NCI-H2107 treated with DMSO at 0.1 percent for 48 hours (cell line): ENCODE measurements at regions not wholly inside any gene's neighbourhood (a gene's known extent, or its start where the extent isn't known, plus 50 kb on each side); places are given as distances from the start of the nearest gene placed in this dataset.
"Not testable (repeated sequence)": the region's sequence is repeated elsewhere in the genome, so short reads cannot be mapped to it uniquely, and the experiment has no call there.

ENCODE experiments used
- DNase-seq: peaks from one replicate; lab custom pipeline; 2025; ENCODE audit not compliant: unreplicated experiment; lab: John Stamatoyannopoulos, UW

DNA sequence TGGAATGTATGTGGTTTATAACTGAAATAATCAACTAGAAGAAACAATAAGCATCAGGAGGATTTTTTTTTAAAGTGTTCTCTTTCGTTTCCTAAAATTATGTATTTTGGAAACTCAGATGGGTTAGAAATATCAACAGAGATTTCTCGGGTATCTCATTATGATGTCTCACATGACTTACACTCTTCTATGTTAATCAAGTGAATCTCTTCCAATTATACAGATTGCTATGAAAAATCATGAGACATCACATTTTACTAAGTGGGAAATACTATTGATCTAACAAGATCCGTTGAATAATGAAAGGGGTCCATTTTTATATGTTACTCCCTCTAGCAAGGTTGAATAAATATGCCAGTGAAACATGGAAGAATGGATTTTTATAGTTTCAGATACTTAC, 54.7 kb upstream of the NRIP1 start:
- DNase-seq = no peak

DNA sequence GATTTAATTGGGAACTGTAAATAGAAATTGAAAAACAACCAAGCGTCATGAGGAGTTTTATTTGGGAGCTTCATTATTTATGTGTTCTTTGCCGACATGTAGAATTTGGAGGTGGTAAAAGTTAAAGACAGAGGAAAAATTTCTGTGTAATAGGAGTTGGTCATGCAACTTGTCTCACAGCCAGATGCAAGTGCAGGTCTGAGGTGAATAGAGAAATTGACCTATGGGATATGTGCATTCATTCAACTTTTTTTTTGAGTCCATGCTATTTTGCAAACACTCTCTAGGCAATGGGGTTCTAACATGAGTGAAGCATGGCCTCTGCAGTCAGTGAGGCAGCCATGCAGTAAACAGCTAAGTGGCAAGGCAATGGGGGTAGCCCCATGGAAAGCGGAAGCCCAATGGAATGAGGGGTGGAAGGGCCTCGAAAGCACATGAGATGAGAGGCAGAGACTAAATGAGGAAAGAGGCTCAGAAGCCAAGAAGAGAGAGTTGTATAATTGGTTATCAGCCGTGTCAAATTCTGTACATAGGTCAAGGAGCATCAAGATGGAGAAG, 56.4 kb upstream of the NRIP1 start:
- no peak for DNase-seq

DNA sequence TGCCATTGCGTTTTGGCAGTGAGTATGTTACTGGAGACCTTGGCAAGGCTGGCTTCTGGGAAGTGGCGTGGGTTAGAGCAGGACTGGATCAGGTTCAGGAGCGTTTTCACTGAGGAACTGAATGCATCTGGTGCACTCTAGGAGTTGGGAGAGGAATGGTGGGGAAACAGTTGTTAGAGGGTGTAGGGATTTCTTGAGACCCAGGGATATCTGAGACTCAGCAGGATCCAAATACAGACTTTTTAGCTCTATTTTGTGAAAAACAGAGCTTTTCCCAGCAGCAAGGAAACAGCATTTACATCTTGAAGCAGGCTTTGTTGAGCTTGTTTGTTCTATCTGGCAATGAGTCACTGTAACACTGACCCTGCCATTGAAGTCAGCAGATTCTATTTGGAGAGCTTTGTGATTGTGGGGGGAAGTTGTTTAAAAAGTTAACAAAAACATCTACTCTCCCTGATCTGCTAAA, 56.9 kb upstream of the NRIP1 start:
- no peak for DNase-seq

DNA sequence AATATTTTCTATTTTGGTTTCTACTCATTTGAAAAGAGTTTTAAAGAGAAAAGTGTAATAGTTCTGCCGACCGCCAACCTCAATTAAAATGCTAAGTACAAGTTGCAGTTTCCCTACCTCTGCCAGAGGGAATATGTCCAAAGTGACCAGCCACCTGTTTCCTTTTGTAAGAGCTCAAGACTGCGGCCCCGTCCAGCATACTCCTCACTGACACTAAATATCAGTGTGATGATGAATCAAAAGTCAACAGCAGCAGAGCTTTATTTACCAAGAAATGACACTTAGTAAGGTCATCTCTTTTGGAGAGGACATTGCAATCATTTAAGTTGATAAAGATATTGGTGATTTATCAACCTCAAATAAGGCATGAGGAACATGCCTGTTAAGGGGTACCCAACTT, 57.4 kb upstream of the NRIP1 start:
- DNase-seq = no peak

DNA sequence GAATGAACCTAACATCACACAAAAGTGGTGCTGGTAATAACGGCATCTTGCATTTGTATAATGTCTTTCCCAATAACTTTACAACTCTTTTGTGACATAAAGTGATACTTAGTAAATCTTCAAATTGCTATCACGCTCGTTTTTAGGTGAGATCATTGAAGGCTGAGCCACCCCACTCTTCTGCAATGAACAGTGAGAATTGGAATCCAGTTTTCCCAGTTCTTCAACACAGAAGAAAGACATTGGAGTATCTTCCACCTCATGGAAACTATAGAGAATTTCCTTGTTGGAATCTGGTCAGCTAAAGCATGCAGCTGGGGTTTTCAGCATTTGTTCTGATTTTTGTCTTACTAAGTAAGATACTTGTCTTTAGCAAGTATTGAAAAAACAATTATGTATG, 59.9 kb upstream of the NRIP1 start:
- no peak for DNase-seq

DNA sequence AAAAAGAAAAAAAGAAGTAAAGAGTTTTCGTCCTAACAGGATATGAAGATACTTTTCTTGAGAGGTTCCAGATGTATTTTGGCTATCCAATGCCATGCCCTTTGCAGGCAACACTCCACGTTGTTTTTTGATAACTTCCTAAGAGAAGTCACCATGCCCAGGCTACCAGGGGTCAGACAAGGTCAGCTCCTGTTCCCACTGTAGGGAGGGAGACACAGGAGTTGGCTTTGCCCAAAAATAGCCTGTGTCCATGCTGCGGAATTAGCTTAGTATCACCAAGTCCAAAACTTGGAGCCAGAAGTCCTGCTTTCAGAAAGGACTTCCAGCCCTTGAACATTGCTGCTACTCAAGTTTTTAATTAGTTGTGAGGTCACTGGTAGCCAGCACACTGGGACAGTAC, 62.1 kb upstream of the NRIP1 start:
- DNase-seq = no peak

DNA sequence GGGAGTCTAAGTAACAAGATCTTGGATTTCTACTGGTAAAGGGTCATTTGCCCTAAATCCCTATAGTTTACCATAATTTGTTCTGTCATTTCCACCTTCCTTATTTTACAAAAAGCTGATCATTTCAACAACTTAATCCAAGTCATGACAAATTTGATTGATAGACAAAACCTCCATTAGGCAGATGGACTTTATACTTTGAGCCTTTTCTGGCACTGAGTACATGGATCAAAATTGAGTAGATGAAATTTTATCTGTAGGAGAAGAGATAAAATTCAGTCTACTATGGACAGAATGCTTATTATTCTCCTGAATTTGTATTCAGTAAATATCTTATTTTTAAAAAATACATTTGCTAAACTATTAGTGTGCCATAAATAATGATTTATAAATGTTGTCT, 62.6 kb upstream of the NRIP1 start:
- DNase-seq = no peak

DNA sequence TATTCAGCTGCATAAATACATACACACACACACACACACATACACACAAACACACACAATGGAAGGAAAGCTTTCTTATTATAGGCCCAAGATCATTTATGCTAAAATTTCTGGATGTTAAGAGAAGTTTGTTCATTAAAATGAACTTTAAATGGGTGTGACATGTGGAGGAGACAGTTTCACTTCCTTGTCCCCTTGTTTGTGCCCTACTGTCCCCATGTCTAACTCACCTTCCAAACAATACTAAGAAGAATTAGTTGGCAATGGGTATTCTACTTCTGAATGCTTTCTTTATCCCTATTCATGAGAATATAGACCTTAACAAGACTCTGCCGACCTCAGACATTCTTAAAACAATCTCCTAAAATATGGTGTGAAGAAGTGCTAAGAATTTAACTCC, 63.5 kb upstream of the NRIP1 start:
- DNase-seq = no peak

DNA sequence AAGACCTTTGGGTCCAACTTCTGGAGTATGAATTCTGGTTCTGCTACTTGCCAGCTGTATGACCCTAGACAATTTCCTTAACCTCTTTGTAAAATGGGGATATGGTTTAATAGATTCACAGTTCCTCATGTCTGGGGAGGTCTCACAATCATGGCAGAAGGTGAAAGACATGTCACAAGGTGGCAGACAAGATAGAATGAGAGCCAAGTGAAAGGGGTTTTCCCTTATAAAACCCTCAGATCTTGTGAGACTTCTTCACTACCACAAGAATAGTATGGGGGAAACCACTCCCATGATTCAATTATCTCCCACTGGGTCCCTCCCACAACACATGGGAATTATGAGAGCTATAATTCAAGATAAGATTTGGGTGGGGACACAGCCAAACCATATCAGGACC, 63.9 kb upstream of the NRIP1 start:
- not testable (repeated sequence) for DNase-seq

DNA sequence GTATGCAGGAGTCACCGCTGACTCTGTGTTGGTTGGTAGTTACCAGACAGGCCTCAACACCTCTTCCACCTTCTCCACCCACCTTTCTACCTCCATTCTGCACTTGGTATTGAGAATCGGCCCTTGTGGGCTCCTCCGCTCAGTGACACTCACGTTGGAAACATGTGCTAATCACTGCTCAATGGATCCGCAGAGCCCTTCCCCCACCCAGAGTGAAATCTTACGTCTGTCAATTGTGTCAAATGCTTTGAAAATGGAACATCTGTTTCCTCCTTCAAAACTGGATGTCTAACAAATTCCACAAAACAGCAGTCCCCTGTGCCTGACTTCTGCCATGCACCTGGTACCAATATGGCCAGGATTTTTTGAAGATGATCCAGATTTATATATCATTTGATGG, 65.5 kb upstream of the NRIP1 start:
- DNase-seq = no peak

DNA sequence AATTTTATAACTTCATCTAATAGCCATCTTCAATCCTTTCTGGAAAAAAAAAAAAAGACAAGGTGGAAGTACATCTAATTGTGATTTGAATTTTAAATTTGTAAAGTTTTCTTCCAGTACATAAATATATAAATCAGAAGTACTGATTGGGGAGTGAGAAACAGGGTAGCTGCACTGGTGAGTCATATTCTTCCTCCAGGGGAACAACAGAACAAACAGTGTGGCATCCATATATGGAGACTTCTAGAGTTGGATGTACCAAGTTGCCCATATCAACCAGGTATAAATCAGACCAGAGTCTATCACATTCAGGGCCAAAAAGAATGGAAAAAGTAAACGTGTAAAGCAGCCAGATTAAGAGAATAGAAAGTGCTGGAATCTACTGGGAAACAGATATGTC, 66.0 kb upstream of the NRIP1 start:
- DNase-seq = no peak

DNA sequence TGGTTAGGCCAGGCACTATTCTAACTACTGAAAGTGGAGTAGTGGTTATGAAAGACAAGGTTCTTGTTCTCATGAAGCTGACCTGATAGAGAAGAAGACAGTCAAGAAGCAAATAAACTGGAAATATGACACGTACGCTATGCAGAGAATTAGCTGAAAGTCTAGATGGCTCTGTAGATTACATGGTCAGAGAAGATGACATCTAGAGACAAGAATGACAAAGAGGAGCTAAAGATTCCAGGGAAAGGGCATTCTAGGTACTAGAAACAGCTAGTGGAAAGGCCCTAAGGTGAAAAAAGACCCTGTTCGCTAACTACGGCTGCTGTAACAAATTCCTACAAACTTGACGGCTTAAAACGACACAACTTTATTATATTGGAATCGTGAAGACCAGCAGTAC, 68.0 kb upstream of the NRIP1 start:
- no peak for DNase-seq

DNA sequence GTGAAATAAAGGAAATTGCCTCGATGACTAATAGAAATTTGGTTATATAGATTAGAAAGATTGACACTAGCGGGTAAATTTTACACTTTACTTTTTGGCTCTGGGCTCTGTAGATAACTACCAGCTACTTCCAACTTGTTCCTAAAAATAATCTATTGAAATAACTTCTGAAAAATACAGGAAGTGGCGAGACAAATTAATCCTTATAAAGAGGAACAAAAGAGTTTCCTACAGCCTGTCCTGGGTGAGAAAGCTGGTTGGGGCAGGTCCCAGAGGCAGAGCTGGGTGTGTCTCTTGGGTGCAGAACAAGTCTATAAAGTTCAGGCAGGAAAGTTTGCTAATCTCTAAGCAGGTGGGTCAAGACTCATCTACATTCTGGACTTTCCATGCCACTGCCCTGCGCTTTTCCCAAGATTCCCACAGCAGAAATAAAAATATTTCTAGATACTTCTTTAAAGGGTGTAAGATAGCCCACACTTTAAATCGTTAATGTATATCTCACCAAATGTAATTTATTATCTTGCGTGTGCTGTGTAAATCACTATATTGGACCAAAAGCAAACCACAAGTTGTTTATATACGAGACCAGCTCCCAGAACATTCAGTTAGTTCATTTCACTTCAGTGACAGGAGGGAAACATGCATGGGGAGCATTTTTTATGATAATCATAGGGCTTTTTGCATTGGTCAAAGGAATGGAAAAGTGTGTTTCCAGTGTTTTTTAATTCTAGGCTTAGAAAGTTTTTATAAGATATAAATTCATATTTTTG, 70.1 kb upstream of the NRIP1 start:
- DNase-seq = no peak

DNA sequence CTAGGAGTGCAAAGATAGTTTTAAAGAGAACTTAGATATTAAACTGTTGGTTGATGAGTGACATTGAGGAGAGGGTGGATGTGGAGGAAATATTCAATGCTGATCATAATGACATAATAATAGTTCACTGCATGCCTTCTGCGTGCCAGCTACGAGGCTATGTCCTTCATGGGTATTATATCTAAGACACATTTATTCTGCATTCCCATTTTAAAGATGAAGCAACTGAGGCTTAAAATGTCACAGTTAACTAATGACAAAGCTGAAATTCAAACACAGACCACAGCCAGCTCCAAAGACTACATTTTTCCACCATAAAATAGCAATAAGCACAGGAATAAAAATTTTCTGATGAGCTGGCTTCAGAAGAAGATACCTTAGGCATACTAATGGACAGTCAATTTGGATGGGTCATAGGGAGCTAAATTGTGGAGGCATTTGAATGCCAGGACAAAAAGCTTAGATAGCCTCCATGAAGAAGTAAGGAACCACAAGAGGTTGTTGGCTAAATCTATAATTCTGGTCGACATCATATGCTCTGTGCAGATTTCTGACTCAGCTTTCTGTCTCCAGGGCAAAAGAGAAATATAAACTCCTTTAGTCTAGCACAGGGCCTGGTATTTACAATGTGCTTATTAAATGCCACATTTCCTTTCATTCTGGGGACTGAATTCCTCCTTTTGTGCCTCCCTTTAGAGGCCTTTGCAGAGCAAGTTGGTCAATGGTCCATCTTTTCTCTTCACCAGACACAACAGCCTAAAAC, 71.2 kb upstream of the NRIP1 start:
- DNase-seq = no peak

DNA sequence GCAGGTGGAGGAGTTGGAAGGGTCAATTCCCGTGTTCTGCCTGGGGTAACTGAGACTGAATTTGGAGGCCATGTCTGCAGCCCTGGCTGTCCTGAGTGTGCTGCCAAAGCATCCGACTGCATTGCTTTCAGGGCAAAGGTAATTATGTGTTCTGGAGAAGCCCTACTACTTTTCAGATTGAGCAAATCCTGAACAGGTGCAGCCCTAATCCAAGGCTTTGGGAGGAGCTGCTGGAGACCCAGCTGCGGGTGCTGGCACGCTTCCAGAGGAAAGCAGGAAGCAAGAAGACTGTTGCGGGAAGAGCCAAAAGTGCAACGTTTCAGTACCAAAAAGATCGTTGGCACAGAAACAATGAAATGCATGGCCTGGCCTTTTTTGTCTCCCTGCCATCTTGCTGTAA, 73.7 kb upstream of the NRIP1 start:
- no peak for DNase-seq

DNA sequence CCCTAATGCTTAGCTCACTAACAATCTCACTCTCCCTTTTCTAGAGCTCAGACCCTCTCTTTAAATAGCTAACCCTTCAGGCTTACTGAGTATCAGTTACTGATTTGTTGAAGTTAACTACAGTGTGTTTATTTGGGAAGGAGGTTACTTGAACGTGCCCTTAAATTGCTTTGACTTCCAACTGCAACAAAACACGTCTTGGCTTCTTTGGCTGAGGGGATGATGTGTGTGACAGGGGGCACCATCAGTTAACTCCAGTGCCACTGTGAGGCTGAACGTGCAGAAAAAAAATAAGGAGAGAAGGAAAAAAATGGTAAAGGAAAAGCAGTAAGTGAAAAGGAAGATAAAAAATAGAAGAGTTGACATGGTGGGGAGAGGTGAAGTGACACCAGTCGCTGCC, 75.1 kb upstream of the NRIP1 start:
- DNase-seq = no peak

DNA sequence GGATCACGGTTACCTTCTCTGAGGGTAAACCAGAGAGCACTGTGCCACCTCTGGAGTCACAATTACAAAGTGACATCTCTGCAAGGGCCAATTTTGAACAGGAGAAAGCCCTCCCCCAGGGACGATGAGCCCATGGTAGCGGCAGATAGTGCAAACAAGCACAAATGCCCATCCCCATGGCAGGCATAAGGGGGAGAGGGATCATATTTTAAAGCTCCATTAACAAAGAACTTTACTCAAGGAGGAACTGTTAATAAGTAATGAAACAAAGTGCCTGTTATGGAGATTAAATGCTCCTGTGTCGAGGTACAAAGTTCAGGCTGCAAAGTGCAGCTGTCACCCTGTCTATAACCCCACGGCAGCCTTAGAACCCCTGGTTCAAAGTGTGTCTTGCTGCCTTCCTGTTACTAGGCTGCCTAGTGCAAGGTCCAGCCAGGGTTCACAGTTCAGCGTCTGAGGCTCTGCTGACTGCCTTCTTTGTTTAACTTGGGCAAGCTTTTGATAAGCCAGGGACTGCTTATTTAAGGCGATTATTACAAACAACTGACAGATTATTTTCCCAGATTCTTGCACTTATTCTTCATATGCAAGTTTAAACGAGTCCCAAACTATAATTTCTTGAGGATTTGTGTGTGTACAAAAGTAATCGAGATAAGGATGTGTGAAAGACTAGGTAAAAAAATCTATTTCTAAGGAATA, 75.7 kb upstream of the NRIP1 start:
- DNase-seq = no peak

DNA sequence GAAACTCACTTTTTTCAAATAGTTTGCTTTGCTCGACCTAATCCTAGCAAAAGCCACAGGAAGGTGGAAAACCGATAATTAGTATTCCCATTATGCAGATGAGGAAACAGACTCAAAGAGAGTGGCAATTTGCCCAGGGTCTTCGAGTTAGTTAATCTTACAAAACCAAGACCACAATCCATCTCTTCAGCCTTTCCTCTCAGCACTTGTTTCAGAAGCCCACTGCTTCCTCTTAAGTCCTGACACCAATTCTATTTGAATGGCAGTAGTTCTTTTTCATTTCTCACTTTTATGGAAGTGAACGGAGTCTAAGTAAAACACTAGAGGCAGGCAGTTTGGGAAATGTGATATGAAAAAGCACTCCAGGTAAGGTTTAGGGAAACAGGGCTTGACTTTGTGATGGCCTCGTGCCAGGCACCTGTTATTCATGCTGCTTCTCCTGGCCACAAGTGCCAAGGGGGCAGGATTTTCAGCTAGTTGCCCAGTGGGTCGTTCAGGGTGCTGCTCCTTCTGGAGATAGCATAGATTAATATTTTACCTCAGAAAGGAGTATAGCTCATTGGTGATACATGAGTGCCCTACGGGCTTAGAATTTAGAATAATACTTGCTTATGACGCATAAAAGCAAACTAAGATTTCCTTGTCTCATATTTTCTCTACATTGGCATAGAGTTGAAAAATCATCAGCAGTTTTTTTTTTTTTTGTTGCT, 76.6 kb upstream of the NRIP1 start:
- DNase-seq = peak; percentile 36

DNA sequence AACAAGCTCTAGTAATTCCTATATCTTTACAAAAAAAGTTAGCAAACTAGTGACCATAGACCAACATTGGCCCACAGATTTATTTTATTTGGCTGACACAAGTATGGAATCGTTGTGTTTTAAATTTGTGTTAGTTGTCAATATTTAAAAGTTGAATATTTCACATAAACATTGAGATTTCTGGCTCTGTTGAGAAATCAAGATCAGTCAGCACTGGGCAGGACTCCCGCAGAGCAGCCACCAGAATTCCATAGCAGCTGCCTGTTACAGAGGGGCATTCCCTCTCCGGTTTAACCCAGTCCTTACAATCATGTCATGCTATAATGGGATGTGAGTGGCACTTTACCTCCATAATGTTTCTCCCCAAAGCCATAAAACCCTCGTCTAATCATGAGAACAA, 79.2 kb upstream of the NRIP1 start:
- no peak for DNase-seq

DNA sequence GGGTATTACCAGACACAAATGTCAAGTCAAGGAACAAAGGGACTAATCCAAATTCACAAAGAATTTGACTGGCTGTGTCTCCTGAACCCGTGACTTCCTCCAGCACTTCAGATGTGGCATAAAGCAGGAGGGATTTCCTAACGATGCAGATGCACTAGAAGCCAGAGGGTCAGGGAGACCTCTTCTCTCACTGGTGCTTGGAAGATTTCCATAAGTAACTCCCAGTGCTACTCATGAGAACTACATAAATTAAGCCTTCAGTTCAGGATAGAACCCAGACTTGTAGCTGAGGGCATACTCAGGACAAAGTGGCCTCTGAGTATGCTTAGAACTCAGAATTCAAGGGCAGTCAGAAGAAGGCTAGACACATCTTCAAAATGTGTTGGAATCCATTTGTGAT, 83.6 kb upstream of the NRIP1 start:
- DNase-seq = no peak

DNA sequence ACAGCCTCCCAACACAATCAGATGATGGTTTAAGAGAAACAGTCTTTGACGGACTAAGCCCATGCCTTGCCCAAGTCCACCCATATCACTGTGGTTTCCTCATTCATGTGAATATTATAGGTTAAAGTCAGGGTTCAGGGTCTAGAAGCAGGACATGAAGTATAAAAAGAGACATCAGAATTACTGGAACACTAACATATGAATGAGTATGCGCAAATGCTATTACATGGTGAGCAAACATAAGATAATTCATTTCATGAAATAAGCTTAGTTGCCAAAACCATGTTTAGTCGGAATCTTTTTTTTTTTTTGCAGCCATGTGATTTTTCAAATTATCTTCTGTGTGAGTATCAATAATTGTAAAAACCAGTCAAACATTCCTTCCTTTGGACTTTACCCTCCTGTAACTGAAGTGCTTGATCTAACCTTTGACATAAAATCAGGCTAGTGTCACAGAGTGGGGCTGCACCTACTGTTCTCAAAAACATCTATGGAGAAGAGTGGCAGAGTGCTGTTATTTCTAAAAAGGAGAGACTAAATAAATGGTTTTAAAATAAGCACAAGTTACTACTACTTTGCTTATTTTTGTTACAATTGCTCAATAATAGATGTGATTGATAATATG, 84.9 kb upstream of the NRIP1 start:
- no peak for DNase-seq
